ENCODE measurements at regions not wholly inside any gene's neighbourhood (a gene's known extent, or its start where the extent isn't known, plus 50 kb on each side); places are given as distances from the start of the nearest gene placed in this dataset.

- DNase-seq, result no peak
These were observed 74.9 kb downstream of the MIAT start for GRCh38 chr22:26732284-26732683.

GRCh38 chr22:26734339-26735018 is 77.1 kb downstream of the MIAT start:
- DNase-seq, result no peak

GRCh38 chr22:26735019-26735409 is 77.6 kb downstream of the MIAT start:
- no peak for DNase-seq

DNA sequence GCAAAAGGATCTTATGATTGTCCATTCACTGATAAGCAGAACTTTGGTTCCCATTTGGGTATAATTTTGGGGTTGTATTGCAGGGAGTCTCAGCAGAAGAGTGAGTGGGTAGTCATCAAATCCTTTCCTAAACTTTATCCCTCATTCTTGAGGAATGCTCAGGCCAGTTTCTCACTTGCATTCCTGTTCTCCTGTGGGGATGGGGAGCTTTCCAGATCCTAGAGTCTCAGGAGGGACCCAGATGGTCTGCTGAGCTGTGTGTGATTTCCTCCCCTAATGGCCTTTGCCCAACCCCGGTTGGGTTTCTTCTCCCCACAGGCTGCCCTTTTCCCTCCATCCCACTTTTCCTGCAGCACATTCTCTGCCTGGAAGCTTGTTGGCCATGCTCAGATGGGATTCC is 79.9 kb downstream of the MIAT start:
- DNase-seq, result no peak

- no peak for DNase-seq
These were observed 82.9 kb downstream of the MIAT start for GRCh38 chr22:26740253-26740652.

DNA sequence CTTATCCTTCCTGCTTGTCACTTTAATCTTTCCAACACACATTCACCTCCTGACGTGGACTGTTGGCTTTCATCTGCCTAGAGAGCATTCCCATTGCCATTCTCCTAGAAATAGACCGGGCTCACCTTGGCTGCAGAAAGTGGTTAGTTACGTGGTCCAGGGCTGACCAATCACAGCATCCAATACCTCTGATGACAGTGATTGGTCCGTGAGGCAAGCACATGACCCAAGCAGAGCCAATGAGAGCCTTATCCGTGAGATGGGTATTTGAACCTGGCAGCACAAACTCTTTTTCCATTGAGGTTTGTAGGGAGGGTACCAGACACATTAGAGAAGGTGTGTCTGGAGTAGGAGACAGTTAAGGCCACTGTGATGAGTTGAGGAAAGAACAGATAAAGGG is 85.8 kb downstream of the MIAT start:
- DNase-seq, result no peak

DNA sequence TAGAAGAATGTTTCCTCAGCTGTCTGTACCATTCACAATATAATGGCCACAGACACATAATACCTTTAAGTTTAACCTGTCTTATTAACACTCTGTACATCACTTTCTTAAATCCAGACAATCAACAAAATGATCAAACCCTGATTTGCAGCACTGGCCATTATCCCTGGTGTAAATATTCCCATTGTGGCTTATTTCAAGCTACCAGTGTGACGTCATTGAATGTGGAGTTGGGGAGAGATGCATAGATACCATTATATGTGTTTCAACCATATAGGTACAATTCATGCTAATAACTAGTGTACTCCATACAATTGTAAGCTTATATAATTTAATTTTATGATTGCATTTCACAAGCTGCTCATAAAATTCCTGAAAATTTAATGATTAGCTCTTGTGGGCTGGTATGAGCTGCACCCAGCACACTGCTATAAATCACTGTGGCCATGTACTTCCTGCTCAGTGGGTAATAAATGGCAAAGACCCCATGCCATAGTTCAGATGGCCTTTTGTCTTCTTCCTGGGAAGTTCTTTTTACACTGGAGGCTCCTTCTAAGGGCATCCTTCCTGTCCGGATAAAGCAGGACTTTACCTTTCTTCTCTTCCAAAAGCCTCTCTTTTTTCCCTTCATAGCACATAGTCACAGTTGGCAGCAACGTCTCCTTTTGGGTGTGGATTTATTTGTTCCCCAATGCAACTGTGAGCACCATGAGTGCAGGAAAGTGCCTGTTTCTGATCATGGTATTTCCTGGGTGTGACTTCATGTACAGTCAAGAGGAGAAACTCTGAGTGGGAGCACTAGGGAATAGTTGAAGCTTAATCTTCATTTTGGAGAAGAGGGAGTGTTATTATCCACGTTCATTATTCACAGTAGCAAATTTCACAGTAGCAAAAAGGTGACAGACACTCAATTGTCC is 87.8 kb downstream of the MIAT start:
- no peak for DNase-seq

DNA sequence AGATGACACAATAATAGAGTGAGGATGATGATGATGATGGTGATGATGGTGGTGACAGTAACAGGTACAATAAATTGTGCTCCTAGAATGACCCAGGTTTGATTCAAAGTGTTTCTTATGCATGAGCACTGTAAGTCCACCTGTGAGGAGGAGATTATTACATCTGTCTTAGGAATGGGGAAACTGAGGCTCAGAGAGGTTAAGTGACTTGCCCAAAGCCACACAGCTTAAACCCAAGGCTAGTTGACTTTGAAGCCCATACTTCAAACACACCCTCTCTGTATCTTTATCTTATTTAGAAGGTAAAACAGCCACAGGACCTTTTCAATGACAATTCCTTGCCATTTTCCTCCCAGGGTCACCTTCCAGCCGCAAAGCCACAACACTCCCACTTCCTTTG is 88.9 kb downstream of the MIAT start:
- no peak for DNase-seq

DNA sequence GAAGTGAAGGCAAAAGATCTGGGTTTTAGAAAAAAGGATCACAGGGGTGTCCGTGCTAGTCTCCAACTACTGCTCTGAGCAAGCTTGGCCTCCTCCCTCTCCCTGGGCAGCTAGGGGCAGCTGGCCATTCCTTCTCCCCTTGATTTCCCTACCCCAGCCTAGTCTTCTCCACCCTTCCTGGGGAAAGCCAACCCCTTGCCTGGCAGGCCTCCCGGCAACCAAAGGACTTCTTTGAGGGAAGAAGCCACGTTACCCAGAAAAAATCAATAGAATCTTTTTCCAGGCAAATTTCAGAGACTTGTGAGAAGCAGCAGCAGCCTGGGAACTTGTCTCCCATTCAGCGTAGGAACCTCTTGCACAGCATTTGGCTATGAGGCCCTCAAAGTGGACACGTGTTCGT is 91.5 kb downstream of the MIAT start:
- no peak for DNase-seq

GRCh38 chr22:26751217-26751616 is 93.8 kb downstream of the MIAT start:
- DNase-seq, result peak; percentile 36

- DNase-seq, result no peak
These were observed 95.9 kb downstream of the MIAT start for GRCh38 chr22:26753125-26753862.

- DNase-seq, result peak; percentile 70
These were observed 99.4 kb downstream of the MIAT start for GRCh38 chr22:26756675-26757293.

- DNase-seq, result no peak
These were observed 100.1 kb downstream of the MIAT start for GRCh38 chr22:26757496-26757895.

DNA sequence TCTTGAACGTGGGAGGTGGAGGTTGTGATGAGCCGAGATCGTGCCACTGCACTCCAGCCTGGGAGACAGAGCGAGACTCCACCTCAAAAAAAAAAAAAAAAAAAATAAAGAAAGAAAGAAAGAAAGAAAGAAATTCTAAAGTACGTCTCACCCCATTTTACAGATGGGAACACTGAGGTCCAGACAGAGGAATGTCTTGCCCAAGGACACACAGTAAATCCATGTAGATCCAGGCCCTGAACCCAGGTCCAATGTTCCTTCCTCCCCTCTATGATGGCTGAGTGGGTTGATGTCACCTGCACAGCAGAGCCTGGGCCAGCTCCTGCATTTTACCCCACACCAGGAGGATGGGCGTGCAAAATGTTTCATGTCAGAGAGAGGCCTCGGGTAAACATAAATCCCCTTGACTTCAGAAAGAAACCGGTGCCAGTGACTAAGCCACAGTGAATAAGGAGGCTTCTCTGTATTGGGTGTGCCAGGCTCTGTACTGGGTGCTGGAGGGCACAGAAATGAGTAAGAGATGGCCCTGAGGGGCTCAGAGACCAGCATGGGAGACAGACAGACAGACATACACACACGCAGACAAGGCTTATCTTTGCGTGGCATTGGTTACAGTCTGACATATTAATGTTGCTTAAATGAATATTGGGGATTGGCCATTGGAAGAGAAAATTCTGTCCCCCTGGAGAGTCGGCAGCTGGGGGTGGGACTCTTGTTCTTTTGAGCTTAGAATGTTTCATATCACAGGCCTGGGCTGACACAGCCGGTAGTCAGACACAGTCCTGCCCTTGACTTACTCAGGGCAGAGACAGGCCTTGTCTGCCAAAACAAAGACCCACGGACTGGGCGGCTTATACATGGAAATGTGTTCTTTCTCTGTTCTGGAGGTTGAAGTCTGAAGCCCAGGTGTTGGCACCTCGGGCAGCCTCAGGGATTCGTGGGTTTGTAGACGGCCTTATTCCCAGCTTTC is 105.4 kb downstream of the MIAT start:
- DNase-seq, result no peak

- DNase-seq, result peak; percentile 39
These were observed 106.4 kb downstream of the MIAT start for GRCh38 chr22:26763633-26764361.

DNA sequence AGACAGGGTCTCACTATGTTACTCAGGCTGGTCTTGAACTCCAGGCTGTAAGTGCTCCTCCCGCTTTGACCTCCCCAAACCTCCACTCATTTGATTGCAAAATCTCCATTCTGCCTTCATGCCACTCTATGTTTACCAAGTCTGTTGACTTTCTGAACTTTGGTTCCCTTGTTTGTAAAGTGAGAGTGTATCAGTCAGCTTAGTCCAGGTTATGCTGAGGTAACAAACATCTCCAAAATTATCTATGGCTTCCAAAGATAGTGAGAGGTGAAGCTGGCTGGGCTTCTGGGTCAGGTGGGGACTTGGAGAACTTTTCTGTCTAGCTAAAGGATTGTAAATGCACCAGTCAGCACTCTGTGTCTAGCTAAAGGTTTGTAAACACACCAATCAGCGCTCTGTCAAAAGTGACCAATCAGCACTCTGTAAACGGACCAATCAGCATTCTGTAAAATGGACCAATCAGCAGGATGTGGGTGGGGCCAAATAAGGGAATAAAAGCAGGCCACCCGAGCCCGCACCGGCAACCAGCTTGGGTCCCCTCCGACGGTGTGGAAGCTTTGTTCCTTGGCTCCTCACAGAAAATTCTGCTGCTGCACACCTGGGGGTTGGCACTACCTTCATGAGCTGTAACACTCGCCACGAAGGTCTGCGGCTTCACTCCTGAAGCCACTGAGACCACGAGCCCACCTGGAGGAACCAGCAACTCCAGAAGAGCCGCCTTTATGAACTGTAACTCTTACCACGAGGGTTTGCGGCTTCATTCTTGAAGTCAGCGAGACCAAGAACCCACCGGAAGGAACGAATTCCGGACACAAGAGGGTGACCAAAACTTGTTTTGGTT is 109.3 kb downstream of the MIAT start:
- no peak for DNase-seq

DNA sequence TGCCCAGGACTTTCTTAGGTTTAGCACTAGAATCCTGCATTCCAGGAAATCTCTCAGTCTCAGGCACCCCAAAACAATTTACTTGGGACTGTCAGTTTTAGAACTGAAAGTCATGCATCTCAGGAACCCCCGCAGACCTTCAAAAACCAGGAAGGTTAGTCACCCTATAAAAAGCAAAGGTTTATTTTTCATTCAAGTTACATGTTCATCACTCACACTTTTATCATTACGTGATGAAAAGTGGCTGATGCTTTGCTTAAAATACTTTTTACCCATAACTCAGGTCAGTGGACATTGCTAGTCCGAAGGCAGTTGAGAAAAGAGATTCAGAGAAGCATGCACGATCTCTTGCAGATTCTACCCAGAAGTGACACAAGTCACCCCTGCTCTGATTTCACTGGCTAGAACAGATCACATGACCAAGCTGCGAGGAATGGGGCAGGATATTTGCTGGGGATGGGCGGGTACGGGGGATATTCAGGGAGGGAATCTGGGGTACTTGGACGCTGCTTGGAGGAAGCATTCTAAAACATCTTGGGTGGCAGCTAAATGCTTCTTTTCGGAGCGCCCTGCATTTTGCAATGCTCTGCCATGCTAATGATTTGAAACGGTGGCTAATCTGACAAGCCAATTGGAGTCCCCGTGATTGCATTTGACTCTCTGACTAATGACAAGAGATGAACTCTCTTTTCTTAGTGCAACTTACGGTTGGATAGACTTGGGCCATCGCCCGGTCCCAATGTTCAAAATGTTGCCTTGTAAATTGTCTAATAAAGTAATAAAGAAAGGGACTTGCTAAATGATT is 110.2 kb downstream of the MIAT start:
- DNase-seq, result no peak

DNA sequence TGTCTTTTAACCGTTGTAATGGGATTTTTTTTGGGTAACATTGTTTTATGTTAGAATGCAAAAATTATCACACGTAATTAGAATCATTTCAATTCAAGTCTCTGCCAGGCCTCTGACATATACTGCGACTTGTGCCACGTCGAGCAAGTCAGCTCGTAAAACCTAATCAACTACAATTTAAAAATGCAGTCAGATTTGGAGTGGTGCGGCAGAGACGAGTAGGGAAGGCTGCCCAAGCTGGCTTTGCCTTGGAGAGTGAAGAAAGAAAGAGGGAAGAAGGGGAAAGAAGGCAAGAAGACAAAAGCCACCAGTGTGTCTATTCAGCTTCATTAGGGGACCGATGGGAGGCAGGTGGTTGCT is 110.7 kb downstream of the MIAT start:
- DNase-seq, result no peak

GRCh38 chr22:26768952-26769351 is 111.6 kb downstream of the MIAT start:
- no peak for DNase-seq

Measured in femur (tissue), 1 donor.